HUDEP-2 (cell line): ENCODE measurements at regions not wholly inside any gene's neighbourhood (a gene's known extent, or its start where the extent isn't known, plus 50 kb on each side); places are given as distances from the start of the nearest gene placed in this dataset.

Experiments used
- DNase-seq, 76 experiments: peaks; one replicate each; lab custom pipeline; 2025; ENCODE audit not compliant: unreplicated experiment in 76 of 76; lab: John Stamatoyannopoulos, UW

- no peak for DNase-seq
These were observed 891.1 kb upstream of the AGA start for GRCh38 chr4:178333355-178333754.

GRCh38 chr4:178339769-178340168 is 897.5 kb upstream of the AGA start:
- DNase-seq = no peak

DNA sequence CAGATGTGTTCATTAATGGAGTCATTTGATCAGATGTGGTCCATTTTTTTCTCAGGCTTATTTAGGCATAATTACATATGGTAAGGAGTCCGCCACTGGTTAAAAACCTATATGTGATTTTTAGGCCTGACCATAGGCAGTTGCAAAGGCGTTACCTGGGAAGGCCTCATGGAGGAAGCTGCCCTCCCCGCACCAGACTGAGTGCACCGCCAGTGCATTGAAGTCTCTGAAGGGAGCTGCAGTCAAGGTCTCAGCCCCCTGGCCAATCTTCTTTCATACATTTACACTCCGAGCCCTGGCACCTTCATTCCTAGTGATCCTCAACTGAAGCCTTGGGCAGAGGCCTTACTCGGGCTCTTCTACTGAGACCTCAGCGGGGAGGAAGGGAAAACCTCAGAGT is 898.2 kb upstream of the AGA start:
- DNase-seq = no peak

- no peak for DNase-seq
These were observed 901.9 kb upstream of the AGA start for GRCh38 chr4:178344096-178344495.

DNA sequence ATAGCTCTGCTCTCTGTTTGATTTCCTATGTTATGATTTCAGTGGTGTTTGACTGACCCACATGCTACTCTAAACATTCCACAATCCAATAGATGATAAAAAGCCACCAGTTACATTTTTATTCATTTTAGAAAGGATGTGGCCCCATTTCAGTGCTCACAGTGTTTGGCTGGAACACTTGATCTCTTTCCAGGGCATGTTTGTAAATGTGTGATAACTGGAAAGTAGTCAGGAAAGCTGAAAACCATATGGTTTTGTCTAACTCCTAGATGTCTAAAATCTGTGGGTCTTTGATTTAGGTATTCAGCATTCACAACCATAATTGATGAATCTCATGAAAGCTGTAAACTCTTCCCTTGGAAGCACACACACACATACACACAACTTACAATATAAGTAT is 904.9 kb upstream of the AGA start:
- DNase-seq = no peak

DNA sequence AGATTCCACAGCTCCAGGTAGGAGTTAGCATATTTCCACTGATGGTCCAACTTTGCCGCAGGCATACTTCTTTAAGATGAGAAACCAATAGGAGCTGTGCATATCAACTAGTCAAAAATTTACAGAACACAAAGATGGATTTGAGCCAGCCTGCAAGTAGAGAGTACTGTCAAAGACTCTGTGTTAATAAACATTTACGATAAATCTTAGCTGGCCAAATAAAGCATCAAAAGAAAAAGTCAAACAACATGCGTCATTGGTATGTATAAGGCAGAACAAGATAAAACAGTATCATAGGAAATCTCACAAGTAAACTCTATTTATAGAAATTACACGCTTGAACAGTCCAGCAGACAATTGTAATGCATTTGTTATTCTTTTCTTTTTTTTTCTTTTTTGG is 907.4 kb upstream of the AGA start:
- DNase-seq = no peak

DNA sequence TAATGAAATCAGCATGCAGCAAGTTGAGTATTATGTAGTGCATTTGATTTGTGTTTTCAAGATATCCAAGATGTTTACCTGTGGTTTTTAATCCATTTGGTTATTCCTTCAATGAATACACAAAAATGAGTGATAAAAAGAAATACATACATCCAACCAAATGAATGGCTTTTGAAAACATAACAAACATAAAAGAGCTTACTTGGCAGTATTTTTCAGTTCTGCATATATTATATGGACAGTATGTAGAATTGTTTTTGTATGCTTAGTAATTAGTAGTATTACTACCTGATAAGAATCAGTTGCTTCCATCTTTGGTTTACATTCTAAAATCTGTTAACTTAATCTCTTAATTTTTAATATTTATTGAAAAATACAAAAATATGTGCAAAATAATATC is 908.9 kb upstream of the AGA start:
- DNase-seq = no peak

- DNase-seq = no peak
These were observed 914.5 kb upstream of the AGA start for GRCh38 chr4:178356725-178357124.

DNA sequence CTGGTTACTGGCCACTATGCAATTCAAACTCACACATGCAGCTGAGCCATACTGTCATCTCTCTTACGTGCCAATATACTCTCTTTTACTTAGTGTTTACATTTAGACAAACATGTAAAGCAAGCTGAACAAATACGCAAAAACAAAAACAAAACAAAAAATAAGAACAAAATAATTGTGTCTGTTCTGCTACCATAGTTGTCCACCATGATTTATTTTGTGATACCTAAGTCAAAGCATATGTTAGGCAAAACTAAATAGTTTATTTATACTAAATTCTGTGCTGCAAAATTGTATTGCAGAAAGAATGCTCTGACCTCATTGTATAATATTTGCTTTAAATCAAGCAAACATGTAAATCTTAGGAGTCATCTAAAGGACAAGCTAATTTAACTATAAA is 943.2 kb upstream of the AGA start:
- DNase-seq = no peak

DNA sequence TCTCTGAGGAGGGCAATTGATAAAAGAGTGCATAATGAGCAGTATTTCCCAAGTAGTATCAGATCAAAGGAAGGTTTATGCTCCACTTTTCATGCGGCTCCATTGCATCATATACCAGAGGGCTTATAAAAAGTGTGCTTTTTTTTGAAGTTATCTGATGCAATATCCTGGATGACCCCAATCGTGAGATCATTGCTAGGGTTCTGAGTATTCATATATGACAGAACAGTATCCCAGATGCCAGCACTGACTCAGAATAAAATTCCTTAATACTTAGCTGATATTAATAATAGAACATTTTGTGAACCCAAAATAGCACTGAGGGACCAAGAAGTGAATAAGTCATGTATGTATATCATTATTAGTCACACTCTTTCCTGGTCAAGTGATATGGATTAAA is 945.5 kb upstream of the AGA start:
- no peak for DNase-seq

GRCh38 chr4:178395798-178396197 is 953.6 kb upstream of the AGA start:
- DNase-seq = no peak

GRCh38 chr4:178412455-178412854 is 970.2 kb upstream of the AGA start:
- DNase-seq = no peak

GRCh38 chr4:178414042-178414441 is 971.8 kb upstream of the AGA start:
- DNase-seq = no peak

GRCh38 chr4:178414881-178415446 is 972.7 kb upstream of the AGA start:
- DNase-seq = no peak

- DNase-seq = no peak
These were observed 973.7 kb upstream of the AGA start for GRCh38 chr4:178415925-178416324.

GRCh38 chr4:178423366-178423765 is 981.1 kb upstream of the AGA start:
- no peak for DNase-seq

DNA sequence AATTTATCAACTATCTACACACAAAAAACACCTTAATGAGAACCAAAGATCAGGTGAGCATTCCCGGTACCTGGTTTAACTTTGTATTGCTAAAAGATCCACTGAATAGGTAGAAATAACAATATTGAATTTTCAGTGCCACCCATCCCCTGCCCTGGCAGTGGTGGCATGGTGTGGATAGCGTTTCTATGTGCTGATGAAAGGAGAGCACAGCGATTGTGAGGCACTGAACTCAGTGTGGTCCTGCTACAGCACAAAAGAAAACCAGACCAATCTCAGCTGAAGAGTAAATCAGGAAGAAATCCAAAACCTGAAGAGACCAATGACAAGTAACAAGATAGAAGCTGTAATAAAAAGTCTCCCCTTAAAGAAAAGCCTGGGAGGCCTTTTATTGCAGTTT is 984.6 kb upstream of the AGA start:
- no peak for DNase-seq

DNA sequence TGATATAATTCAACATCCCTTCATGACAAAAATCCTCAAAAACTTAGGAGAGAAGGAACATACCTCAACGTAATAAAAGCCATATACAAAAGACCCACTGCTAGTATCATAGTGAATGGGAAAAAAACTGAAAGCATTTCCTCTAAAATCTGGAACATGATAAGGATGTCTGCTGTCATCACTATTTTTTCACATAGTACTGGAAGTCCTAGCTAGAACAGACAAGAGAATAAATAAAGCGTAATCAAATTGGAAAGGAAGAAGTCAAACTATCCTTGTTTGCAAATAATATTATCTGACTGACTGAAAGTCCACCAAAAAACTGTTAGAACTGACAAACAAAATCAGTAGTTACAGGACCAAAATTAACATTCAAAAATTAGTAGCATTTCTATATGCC is 985.4 kb upstream of the AGA start:
- DNase-seq = no peak

DNA sequence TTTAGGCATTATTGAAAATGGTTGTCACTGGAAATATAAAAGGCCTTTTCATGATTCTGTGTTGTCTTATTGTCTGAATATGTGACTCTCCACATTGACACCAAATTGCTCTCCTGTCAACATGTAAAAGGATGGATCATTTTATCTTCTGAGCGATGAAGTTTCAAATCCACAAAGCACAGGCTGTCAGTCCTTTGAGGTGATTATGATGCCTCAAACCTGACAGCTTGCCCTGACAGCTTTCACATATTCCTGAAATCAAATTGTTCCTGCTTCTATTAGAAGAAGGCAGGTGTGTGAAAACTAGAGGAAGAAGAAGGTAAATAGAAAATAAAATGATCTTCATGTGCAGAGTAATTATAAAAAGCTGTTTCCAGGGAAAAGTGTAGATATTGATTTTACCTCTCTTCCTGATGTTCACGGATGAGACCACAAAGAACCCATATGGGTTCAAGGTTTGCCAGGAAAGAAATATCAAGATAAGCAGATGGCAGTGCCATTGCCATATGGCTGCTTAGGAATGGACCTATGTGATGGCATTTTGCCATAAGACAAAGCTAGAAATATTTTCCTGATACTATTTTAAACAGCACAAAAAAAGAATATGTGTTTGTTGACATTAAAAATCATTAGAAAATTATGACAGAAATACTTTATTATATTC is 1006.3 kb upstream of the AGA start:
- DNase-seq = no peak

DNA sequence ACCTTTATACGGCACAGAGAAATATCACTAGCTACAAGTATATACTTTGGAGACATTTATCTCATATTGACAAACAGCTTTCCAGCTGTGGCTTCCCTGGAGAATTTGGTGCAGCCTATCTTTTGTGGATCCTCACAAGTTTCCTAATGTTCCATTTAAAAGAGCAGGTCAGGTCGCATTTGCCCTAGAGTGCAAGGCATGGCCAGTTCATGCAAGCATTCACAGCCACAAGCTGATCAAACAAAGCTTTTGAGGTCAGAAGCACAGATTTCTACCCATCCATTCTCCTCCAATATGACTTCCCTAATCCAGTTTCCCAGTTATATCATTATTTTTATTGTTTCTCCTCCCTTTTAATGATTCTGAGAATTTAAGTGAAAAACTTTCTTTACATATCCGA is 1008.4 kb upstream of the AGA start:
- DNase-seq = no peak

DNA sequence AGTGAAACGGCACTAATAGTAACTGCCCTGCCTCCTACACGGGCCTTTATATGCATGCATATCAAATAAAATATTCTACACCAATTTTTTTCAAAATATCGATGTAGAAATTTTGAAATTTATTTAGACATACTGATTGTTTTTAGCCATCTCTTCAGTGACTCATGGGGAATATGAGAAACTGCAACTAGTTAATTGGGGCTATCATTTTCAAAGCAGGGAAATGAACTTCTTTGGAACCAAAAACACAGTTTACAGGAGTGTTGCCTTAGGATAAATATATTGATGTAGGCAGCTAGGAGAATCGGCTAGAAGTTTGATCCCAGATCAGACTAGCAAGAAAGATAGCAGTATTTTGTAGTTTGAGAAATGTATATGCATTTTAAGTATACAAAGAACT is 1010.8 kb upstream of the AGA start:
- DNase-seq = no peak

- DNase-seq = no peak
These were observed 1015.0 kb upstream of the AGA start for GRCh38 chr4:178457286-178457685.

DNA sequence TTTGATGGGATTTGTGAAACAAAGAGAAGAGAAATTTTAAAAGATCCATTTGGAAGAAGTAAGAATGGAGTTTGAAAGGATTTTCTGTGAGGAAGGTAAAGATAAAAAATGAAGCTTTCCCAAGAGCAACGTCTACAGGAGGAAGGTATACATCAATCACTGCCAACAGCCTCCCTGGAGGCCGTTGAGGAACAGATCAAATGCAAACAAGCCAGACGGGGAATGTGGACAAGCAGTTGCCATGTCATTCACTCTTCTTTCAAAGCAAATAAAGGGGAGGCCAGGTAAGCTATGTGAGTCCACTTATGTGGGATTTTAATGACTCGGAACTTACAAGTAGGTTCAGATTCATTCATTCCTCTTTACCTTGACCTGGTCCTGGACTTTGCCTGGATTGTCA is 1020.5 kb upstream of the AGA start:
- no peak for DNase-seq
